HG02623 (cell line): ENCODE measurements at regions not wholly inside any gene's neighbourhood (a gene's known extent, or its start where the extent isn't known, plus 50 kb on each side); places are given as distances from the start of the nearest gene placed in this dataset.

Experiments used
- ATAC-seq: cut with Tn5 transposase; IDR thresholded peaks from one replicate; pipeline ENCODE4 v1.9.1; 2021; ENCODE audit warnings: moderate library complexity; ENCODE audit not compliant: unreplicated experiment

GRCh38 chr1:239593527-239593926 lies 207.2 kb downstream of the CHRM3 start:
- no peak for ATAC-seq

GRCh38 chr1:239600588-239600987 lies 214.2 kb downstream of the CHRM3 start:
- ATAC-seq, result no peak

DNA sequence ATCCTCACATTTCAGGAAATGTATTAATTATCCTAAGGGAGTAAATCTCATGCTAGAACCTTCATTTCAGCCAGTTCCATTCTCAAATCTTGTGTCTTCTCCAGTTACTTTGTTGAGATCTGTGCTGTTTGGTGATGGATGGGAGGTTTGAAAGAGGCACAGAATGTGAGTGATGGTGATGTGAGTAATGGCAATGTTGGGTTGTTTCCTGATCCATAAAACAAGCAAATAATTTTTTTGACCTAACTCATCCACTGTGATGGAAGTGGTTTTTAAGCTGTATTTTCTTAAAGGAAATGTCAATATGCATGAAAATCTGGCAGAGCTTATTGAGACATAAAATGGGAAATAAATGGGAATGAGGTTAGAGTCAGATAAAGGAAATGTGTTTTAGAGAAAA lies 214.7 kb downstream of the CHRM3 start:
- ATAC-seq, result no peak

GRCh38 chr1:239603530-239603929 lies 217.2 kb downstream of the CHRM3 start:
- ATAC-seq, result no peak

DNA sequence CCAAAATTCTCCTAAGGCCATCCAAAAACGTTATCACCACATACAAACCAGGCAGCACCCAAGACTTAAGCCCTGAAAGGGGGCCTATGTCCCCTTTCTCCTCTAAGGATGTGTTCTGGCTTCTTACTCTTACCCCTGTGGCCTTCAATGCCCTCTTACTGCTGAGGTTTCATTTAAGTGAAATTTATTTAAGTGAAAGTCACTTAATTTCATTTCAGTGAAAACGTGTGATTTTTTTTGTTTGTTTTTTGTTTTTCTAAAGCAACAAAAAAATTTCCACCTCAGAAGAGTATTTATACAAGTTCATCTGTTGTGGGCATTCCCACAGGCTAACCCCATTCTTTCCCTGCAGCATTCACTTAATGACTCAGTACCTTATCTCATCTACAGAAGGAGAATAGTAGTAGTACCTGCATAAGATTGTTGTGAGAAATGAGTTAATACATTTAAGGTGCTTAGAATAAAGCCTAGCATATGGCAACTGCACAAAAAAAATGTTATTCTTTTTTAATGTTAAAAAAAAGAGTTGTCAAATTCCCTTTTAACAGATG lies 220.6 kb downstream of the CHRM3 start:
- no peak for ATAC-seq

- no peak for ATAC-seq
Measured at GRCh38 chr1:239608469-239608868, 222.1 kb downstream of the CHRM3 start.

DNA sequence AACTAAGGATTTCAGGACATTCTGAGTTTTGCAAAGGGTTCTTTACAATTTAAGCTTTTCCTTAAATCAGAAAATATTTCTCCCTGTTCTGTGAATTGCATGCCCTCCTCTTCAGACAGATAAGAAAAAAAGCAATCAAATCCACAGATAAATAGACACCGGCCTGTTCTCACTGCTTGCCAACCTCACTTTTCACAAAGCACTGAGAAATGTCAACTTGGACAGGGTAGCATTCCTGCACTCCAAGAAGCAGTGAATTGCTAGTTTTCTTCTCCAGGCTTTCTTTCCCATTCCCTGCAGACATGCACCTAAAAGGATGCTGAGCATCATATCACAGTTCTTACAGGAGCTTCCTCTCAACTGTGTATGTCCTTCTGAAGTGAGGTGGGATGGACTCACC lies 226.0 kb downstream of the CHRM3 start:
- ATAC-seq, result no peak

- ATAC-seq, result no peak
Measured at GRCh38 chr1:239616673-239617072, 230.3 kb downstream of the CHRM3 start.

GRCh38 chr1:239617259-239617658 lies 230.9 kb downstream of the CHRM3 start:
- ATAC-seq, result no peak

DNA sequence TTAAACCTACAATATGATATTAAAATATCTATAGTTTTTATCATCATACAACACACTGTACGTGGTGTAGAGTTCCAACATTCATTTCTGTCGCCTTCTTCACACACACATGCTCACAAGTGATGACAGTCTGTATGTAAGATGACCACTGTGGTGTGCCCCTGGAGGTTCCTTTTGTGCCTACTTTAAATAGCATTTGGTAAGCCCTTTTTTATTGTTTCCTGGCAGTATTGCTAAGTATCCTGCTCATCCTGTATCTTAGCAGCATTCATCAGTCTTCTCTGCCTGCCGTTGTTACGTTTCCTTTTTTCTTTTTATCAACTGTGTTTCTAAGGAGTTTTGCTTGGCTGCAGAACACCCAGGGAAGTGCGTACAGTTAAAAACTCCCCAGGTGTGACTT lies 231.4 kb downstream of the CHRM3 start:
- ATAC-seq, result no peak

- ATAC-seq, result no peak
Measured at GRCh38 chr1:239619190-239619589, 232.8 kb downstream of the CHRM3 start.

DNA sequence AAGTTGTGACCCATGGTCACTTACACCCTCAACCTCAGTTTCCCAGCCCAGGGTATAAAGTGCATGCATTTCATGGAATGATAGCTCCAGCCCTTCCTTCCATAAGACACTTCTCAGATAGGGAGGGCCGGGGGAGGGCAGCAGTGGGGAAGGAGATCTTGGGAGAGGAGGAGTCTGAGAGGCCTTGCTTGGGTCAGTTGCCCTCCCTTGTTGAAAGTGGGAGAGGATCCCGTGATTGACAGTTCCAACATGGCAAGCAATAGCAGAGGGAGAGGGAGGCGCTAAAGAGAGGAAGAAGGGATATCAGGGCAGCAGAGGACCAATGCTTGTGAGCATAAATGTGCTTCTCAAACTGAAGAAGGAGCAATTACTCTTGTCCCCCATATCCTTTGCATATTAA lies 244.4 kb downstream of the CHRM3 start:
- ATAC-seq, result no peak

- no peak for ATAC-seq
Measured at GRCh38 chr1:239633432-239633831, 247.1 kb downstream of the CHRM3 start.

DNA sequence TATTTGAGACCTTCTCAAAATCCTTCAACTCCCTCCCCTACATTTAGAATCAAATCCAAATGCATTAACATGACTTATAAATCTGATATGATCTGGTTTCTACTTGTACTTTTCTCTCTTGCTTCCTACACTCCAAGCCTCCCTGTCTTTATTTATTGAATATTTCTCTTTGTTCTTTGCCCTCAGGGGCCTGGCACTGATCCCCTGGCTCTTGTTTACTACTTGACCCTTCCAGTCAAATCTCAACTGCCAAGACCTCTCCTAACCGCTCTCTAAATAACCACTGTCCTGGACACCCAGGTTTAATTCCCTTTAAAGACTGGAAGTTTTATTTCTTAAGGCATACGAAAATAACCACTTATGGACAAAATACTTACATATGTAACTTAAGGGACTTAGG lies 248.9 kb downstream of the CHRM3 start:
- no peak for ATAC-seq

DNA sequence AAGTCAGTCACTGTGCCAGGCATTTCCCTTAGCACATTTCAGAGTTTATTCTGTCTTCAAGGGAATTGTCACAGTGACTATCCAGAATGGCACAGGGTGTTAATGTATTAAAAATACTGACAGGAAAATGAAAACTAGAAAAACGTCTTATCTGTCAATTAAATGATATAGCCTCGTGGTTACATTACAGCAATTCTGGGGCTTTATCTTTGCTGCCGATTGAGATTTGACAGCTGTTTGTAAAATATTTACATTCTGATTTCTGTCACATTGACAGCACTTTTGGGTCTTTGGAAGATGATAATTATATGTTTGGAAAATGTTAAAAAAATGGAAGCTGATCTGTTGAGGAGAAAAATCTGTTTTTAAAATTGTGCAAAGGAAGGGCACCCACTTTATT lies 250.0 kb downstream of the CHRM3 start:
- ATAC-seq, result no peak

DNA sequence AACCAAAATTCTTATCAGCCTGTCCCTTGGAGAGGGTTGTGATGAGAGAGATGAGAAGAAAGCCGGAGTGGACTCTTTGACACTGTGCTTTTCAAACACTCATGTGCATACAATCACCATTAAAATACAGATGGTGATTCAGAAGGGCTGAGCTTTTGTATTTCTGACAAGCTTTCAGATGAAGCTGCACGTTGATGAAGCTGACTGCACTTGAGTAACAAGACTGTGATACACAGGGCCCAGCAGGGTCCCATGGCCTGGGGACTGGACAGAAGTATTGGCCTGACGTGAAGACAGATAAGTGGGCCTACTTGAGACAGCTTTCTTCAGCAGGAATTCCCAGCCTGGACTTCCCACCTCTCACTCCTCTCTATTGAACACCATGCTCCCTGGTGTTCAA lies 258.2 kb downstream of the CHRM3 start:
- ATAC-seq, result no peak

DNA sequence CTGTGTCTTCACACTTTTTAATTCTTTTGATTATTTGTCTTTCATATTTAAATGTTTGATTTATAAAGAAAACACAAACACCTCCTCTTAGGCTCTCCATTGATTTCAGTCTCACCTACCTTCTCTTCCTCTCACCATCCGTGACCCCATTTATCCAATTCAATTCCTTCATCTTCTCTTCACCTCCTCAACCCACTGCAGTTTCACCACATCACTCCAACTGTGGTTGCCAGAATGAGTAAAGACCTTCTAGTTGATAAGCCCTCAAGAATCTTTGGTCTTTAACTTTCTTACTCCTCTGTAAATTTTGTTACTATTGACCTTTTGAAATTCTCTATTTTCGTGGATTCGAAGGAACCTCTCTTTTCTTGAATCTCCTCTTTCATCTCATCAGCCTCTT lies 260.7 kb downstream of the CHRM3 start:
- ATAC-seq, result no peak

DNA sequence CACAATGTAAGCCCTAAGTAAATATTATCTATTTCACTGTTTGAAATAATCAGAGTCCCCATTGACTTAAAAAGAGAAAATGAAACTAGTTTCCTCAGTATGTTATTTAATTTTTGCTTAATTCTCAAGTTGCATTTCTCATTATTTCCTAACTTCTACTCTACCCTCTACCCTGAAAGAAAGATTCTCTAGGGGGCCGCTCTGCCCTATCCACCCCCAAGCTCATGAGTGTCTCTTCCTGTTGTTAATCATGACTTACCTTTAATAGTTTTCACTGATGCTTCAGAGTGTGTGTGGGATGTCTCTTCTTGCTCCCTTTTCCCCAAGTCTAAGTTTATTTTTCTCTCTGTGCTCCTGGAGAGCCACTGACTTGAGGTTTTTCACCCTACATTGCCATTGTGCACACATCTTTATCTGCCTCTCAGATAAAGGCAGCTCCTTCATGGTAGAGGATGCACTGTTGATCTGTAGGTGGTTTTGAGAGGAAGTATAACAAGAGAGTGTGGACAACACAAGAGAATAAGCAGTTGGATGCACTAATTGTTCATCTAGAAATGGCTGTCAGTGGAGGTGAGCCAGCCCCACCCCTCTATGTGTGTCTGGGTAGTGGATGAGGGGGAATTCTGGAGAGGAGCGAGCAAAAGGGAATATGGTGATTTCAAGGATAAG lies 261.7 kb downstream of the CHRM3 start:
- ATAC-seq, result no peak

- ATAC-seq, result no peak
Measured at GRCh38 chr1:239655023-239655422, 268.7 kb downstream of the CHRM3 start.

DNA sequence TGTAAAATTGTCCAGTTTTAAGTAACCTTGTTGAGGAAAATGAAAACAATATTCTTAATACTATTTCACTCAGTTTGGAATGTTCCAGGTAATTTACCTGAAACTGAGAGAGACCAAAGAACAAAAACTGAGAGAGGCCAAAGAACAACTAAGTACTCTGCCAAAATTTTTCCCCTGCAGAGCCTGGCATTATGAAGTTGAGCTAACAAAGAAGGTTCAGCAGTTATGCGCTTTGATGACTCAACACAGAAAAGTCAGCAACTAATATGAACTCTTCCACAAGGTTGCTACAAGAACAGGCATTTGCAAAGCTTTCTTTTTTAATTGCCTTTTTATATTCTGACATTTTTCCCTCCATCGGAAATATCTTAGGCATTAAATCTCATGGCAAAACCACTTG lies 270.9 kb downstream of the CHRM3 start:
- no peak for ATAC-seq

- no peak for ATAC-seq
Measured at GRCh38 chr1:239662950-239663349, 276.6 kb downstream of the CHRM3 start.

DNA sequence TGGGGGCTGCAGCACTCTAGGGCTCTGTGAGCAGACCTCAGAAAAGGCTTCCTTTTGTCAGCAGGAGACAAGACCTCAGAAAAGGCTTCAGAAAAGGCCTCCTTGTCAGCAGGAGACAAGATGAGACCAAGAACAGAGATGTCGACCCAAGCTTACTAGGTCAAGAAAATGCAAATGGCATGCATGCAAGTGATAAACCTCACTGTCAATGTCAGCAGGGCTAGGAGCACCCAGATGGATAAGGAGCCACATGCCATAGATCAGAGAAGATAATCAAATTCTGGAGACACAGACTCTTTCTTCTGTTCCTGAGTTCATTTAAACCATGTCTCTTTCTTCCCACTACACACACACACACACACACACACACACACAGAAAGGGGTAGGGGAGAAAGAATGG lies 285.9 kb downstream of the CHRM3 start:
- ATAC-seq, result no peak

GRCh38 chr1:239675735-239676134 lies 289.4 kb downstream of the CHRM3 start:
- no peak for ATAC-seq
